Suprapubic skin (tissue), 4 donors: ENCODE measurements at regions not wholly inside any gene's neighbourhood (a gene's known extent, or its start where the extent isn't known, plus 50 kb on each side); places are given as distances from the start of the nearest gene placed in this dataset.

Source experiments
- DNase-seq, 2 donors: peaks; one replicate each; pipeline ENCODE4 v3.0.0-alpha.2; 2019; ENCODE audit warnings: low spot score in 2 of 2
- H3K27ac ChIP-seq: fragments of 200-600 bp; sonication (generic); one replicate; pipeline ENCODE4 v1.5.1; 2019
- H3K27me3 ChIP-seq: fragments of 200-600 bp; sonication (generic); one replicate; pipeline ENCODE4 v1.5.1; 2019
- H3K36me3 ChIP-seq: fragments of 200-600 bp; sonication (generic); one replicate; pipeline ENCODE4 v1.5.1; 2019
- H3K4me1 ChIP-seq: fragments of 200-600 bp; sonication (generic); one replicate; pipeline ENCODE4 v1.5.1; 2019
- H3K4me3 ChIP-seq: fragments of 200-600 bp; sonication (generic); one replicate; pipeline ENCODE4 v1.5.1; 2019; ENCODE audit warnings: mild to moderate bottlenecking
- H3K9me3 ChIP-seq: fragments of 200-600 bp; sonication (generic); one replicate; pipeline ENCODE4 v1.5.1; 2019
- CTCF ChIP-seq, 2 donors: fragments of 200-600 bp in 1 of 2; fragments of 450-650 bp in 1 of 2; sonication (generic) in 1 of 2; IDR thresholded peaks; one replicate each; pipeline ENCODE4 v1.5.1; 2016 to 2019; ENCODE audit warnings: antibody characterized with exemption in 2 of 2, mild to moderate bottlenecking in 1 of 2, moderate library complexity in 1 of 2
- EP300 ChIP-seq: sonication (generic); formaldehyde crosslinking; IDR thresholded peaks from one replicate; pipeline ENCODE4 v1.6.1; 2017; ENCODE audit warnings: antibody characterized with exemption
- POLR2A ChIP-seq, 2 donors: fragments of 450-650 bp; IDR thresholded peaks; one replicate each; pipeline ENCODE4 v1.6.1; 2017; ENCODE audit warnings: antibody characterized with exemption in 2 of 2, mild to moderate bottlenecking in 2 of 2, moderate library complexity in 2 of 2
- POLR2AphosphoS5 ChIP-seq, 3 donors: sonication (generic); formaldehyde crosslinking; IDR thresholded peaks; one replicate each; pipeline ENCODE4 v1.6.1; 2017; ENCODE audit warnings: antibody characterized with exemption in 3 of 3
- WGBS: methylation state at CpG from one replicate; pipeline ENCODE4 v1.1.5; 2018; 5-methylcytosine and 5-hydroxymethylcytosine counted together

GRCh38 chr6:115356371-115356770 lies 704.3 kb downstream of the FRK start:
- H3K27me3 ChIP-seq = no peaks in the 10 kb centered on the region
- H3K36me3 ChIP-seq = no peaks in the 10 kb centered on the region
- H3K4me1 ChIP-seq = no peaks in the 10 kb centered on the region
- no peak for DNase-seq
- H3K9me3 ChIP-seq = no peaks in the 10 kb centered on the region
- WGBS = 71% methylated on average over 1 of the region's 1 CpG
- TF ChIP-seq EP300 = no peak
- TF ChIP-seq POLR2A (IDR thresholded peaks at IDR 0.05) = no peak
- TF ChIP-seq CTCF (IDR thresholded peaks at IDR 0.05) = no peak
- no peak for TF ChIP-seq POLR2AphosphoS5 (IDR thresholded peaks at IDR 0.05)
- no peak overlapping the region for H3K4me3 ChIP-seq
- H3K27ac ChIP-seq = no peak overlapping the region

DNA sequence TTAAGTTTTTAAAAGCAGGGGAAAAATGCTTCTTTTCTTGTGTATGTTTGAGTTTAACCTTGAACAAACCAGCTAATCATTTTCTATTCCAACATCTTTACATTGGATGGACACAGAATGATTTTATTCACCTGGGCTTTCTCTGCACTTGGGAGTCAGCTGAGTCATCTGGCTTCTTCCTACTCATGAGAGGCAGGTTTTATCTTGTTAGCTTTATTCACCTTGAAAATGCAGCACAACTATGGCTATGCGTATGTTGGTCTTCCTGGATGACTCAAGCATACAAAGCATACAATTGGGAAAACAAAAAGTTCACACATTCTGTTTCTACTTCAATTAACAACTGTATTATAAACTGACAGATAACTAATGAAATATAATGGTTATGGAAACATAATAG lies 737.7 kb downstream of the FRK start:
- H3K4me3 ChIP-seq = no peak overlapping the region
- no peaks in the 10 kb centered on the region for H3K4me1 ChIP-seq
- H3K9me3 ChIP-seq = no peaks in the 10 kb centered on the region
- 46% methylated on average over 1 of the region's 1 CpG for WGBS
- DNase-seq = no peak
- no peak for TF ChIP-seq POLR2A (IDR thresholded peaks at IDR 0.05)
- TF ChIP-seq EP300 = no peak
- TF ChIP-seq POLR2AphosphoS5 (IDR thresholded peaks at IDR 0.05) = no peak
- no peak for TF ChIP-seq CTCF (IDR thresholded peaks at IDR 0.05)
- H3K27me3 ChIP-seq = no peaks in the 10 kb centered on the region
- H3K27ac ChIP-seq = no peak overlapping the region
- no peaks in the 10 kb centered on the region for H3K36me3 ChIP-seq

- no peak overlapping the region for H3K27ac ChIP-seq
- WGBS = 79% methylated on average over 1 of the region's 1 CpG
- no peak for DNase-seq
- no peaks in the 10 kb centered on the region for H3K4me1 ChIP-seq
- no peaks in the 10 kb centered on the region for H3K36me3 ChIP-seq
- no peak overlapping the region for H3K4me3 ChIP-seq
- no peaks in the 10 kb centered on the region for H3K27me3 ChIP-seq
- H3K9me3 ChIP-seq = no peaks in the 10 kb centered on the region
- TF ChIP-seq POLR2A (IDR thresholded peaks at IDR 0.05) (no peak), EP300 (no peak), POLR2AphosphoS5 (IDR thresholded peaks at IDR 0.05) (no peak), CTCF (IDR thresholded peaks at IDR 0.05) (no peak)
These were observed 740.9 kb downstream of the FRK start for GRCh38 chr6:115319823-115320222.

GRCh38 chr6:115310156-115310555 lies 750.5 kb downstream of the FRK start:
- Histone ChIP-seq H3K36me3 (no peaks in the 10 kb centered on the region), H3K4me3 (no peak overlapping the region), H3K9me3 (peaks cover 3% of the 10 kb centered on the region), H3K27ac (no peak overlapping the region), H3K27me3 (no peaks in the 10 kb centered on the region), H3K4me1 (no peaks in the 10 kb centered on the region)
- no peak for DNase-seq
- no peak for TF ChIP-seq CTCF (IDR thresholded peaks at IDR 0.05)
- TF ChIP-seq EP300 = no peak
- no peak for TF ChIP-seq POLR2AphosphoS5 (IDR thresholded peaks at IDR 0.05)
- TF ChIP-seq POLR2A (IDR thresholded peaks at IDR 0.05) = no peak
- WGBS = 97% methylated on average over 6 of the region's 6 CpGs

DNA sequence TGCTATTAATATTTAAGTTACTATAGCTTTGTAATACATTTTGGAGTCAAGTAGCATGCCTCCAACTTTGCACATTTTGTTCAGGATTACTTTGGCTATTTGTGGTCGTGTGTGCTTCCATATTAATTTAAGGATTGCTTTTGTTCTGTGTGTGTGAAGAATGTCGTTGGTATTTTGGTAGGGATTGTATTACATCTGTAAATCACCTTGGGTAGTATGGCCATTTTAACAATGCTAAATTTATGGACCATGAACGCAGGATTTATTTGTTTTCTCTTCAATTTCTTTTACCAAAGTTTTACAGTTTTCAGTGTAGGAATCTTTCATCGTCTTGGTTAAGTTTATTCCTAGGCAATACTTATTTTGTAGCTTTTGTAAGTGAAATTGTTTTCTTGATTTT lies 758.0 kb downstream of the FRK start:
- Histone ChIP-seq H3K4me3 (no peak overlapping the region), H3K9me3 (peaks cover under 1% of the 10 kb centered on the region), H3K27ac (no peak overlapping the region), H3K27me3 (no peaks in the 10 kb centered on the region), H3K36me3 (no peaks in the 10 kb centered on the region), H3K4me1 (no peaks in the 10 kb centered on the region)
- TF ChIP-seq POLR2A (IDR thresholded peaks at IDR 0.05) = no peak
- no peak for TF ChIP-seq POLR2AphosphoS5 (IDR thresholded peaks at IDR 0.05)
- TF ChIP-seq EP300 = no peak
- no peak for TF ChIP-seq CTCF (IDR thresholded peaks at IDR 0.05)
- DNase-seq = no peak
- whole genome bisulfite sequencing = 68% methylated on average over 4 of the region's 4 CpGs
